ENCODE measurements at regions not wholly inside any gene's neighbourhood (a gene's known extent, or its start where the extent isn't known, plus 50 kb on each side); places are given as distances from the start of the nearest gene placed in this dataset.

DNA sequence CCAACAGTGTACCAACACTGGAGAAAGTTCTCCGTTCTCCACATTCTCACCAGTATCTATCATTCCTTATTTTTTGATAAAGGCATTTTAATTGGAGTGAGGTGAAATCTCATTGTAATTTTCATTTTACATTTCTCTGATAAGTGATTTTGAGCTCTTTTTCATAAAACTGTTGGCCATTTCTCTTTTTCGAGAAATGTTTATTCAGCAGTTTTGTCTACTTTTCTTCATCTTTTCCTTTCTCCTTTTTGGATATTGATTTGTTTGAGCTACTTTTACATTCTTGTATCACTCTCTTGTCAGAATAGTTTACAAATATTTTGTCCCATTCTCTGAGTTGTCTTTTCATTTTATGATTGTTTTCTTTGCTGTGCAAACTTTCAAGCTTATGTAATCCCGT, 555.2 kb downstream of the COL12A1 start:
- TF ChIP-seq, protein P1, sequence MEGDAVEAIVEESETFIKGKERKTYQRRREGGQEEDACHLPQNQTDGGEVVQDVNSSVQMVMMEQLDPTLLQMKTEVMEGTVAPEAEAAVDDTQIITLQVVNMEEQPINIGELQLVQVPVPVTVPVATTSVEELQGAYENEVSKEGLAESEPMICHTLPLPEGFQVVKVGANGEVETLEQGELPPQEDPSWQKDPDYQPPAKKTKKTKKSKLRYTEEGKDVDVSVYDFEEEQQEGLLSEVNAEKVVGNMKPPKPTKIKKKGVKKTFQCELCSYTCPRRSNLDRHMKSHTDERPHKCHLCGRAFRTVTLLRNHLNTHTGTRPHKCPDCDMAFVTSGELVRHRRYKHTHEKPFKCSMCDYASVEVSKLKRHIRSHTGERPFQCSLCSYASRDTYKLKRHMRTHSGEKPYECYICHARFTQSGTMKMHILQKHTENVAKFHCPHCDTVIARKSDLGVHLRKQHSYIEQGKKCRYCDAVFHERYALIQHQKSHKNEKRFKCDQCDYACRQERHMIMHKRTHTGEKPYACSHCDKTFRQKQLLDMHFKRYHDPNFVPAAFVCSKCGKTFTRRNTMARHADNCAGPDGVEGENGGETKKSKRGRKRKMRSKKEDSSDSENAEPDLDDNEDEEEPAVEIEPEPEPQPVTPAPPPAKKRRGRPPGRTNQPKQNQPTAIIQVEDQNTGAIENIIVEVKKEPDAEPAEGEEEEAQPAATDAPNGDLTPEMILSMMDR (IDR thresholded peaks at IDR 0.05): no peak
- TF ChIP-seq EP300 (IDR thresholded peaks at IDR 0.05): no peak
- no peak for TF ChIP-seq POLR2A (IDR thresholded peaks at IDR 0.05)

Measured in stomach (tissue), 4 donors.